Spleen (tissue), 7 donors: ENCODE measurements at regions not wholly inside any gene's neighbourhood (a gene's known extent, or its start where the extent isn't known, plus 50 kb on each side); places are given as distances from the start of the nearest gene placed in this dataset.

Experiments used
- POLR2A ChIP-seq, 3 donors: fragments of 450-650 bp; IDR thresholded peaks; one replicate each; pipeline ENCODE4 v1.5.1; 2017; ENCODE audit warnings: antibody characterized with exemption in 3 of 3, mild to moderate bottlenecking in 1 of 3
- POLR2AphosphoS5 ChIP-seq, 3 donors: sonication (generic); formaldehyde crosslinking; IDR thresholded peaks; one replicate each; pipeline ENCODE4 v1.5.1; 2017; ENCODE audit warnings: antibody characterized with exemption in 3 of 3
- TF ChIP-seq, protein P1 (sequence below), 11 experiments: fragments of 200-600 bp in 7 of 11; fragments of 450-650 bp in 4 of 11; sonication (generic) in 4 of 11; IDR thresholded peaks in 8 of 11; conservative IDR thresholded peaks in 3 of 11; 1 replicate in 7 of 11; 2 replicates in 4 of 11; pipeline versions ENCODE4 v1.4.0 to v1.8.0; 2016 to 2021; ENCODE audit warnings: antibody characterized with exemption in 11 of 11, inconsistent platforms in 4 of 11, mild to moderate bottlenecking in 1 of 11
- donor health status: DM: no; HTN: no; CAD: no; lungs with moderate emphysema.
- donor health status: DM: no; HTN: no; CAD: no.
- donor health status: DM: no; HTN: no; CAD: no.

DNA sequence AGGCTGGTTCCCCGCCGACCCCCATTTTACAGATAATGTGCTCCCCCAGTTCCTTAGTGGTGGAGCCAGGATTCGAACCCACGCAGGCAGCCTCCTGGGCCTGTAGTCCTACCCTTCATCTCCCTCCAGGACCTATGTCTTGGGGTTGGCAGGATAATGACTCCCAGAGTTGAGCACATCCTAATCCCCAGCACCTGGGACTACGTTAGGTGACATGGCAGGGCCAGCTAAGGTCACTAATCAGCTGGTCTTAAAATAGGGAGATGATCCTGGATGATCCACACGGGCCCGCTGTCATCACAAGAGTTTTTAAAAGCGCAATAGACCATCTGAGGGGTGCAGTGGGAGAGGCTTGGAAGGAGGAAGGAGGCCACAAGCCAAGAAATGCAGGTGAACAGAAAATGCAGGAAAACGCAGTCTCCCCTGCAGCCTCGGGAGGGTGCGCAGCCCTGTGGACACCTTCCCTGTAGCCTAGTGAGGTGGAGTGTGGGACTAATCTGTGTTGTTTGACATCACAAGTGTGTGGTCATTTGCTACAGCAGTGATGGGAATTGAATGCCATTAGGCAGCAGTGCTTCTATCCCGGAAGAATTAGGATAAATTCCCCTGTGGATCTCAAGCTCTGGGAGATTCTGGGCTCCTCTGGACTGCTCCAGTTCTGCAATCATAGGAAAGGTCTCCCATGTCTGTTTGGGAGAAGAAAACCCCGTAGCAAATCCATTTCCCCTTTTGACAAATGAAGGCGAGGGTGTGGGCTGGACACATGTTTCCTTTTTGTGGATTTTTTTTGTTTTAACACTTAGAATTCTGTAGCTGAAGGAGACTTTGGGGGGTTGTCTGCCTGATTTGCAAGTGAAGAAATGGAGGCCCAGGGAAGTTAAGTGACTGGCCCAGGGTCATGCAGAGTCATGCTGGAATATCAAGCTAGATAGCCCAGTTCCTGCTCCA, 297.7 kb downstream of the SEC14L1 start:
- TF ChIP-seq, protein P1, sequence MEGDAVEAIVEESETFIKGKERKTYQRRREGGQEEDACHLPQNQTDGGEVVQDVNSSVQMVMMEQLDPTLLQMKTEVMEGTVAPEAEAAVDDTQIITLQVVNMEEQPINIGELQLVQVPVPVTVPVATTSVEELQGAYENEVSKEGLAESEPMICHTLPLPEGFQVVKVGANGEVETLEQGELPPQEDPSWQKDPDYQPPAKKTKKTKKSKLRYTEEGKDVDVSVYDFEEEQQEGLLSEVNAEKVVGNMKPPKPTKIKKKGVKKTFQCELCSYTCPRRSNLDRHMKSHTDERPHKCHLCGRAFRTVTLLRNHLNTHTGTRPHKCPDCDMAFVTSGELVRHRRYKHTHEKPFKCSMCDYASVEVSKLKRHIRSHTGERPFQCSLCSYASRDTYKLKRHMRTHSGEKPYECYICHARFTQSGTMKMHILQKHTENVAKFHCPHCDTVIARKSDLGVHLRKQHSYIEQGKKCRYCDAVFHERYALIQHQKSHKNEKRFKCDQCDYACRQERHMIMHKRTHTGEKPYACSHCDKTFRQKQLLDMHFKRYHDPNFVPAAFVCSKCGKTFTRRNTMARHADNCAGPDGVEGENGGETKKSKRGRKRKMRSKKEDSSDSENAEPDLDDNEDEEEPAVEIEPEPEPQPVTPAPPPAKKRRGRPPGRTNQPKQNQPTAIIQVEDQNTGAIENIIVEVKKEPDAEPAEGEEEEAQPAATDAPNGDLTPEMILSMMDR (IDR thresholded peaks at IDR 0.05 in 8 of 11, conservative IDR thresholded peaks at IDR 0.05 in 3 of 11) = no peak
- TF ChIP-seq POLR2A (IDR thresholded peaks at IDR 0.05) (no peak), POLR2AphosphoS5 (IDR thresholded peaks at IDR 0.05) (no peak)
